ENCODE measurements at regions not wholly inside any gene's neighbourhood (a gene's known extent, or its start where the extent isn't known, plus 50 kb on each side); places are given as distances from the start of the nearest gene placed in this dataset.

DNA sequence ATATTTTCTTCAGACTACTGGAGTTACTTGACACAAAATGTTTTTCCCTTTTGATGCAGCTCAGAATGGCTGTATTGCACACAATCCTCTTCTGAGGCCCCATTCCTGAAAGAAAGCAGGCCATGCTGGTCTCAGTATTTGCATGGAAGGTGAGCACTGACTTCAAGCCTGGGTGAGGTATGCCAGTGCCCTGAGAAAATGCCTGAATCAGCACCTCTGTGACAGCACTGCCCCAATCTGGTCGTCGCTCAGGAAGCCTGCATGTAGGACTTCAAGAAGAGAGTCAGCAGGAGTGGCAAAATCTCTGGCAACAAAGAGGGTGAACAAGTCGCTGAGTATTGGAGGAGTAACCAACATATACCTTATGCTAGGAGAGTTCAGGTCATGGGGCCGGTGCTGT lies 425.2 kb upstream of the PIK3R1 start:
- TF ChIP-seq, protein P1, sequence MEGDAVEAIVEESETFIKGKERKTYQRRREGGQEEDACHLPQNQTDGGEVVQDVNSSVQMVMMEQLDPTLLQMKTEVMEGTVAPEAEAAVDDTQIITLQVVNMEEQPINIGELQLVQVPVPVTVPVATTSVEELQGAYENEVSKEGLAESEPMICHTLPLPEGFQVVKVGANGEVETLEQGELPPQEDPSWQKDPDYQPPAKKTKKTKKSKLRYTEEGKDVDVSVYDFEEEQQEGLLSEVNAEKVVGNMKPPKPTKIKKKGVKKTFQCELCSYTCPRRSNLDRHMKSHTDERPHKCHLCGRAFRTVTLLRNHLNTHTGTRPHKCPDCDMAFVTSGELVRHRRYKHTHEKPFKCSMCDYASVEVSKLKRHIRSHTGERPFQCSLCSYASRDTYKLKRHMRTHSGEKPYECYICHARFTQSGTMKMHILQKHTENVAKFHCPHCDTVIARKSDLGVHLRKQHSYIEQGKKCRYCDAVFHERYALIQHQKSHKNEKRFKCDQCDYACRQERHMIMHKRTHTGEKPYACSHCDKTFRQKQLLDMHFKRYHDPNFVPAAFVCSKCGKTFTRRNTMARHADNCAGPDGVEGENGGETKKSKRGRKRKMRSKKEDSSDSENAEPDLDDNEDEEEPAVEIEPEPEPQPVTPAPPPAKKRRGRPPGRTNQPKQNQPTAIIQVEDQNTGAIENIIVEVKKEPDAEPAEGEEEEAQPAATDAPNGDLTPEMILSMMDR (IDR thresholded peaks at IDR 0.05 in 2 of 3, conservative IDR thresholded peaks at IDR 0.05 in 1 of 3; ENCODE audit: borderline replicate concordance in 1 of 3, insufficient read depth in 1 of 3, low read depth in 2 of 3, low read length in 2 of 3), result no peak
- TF ChIP-seq ELF1 (IDR thresholded peaks at IDR 0.05; ENCODE audit: borderline replicate concordance, low read depth) (no peak), EZH2 (IDR thresholded peaks at IDR 0.05) (no peak), TCF7L2 (IDR thresholded peaks at IDR 0.05; ENCODE audit: borderline replicate concordance, extremely low read depth, insufficient read depth, insufficient read length) (no peak), SIN3A (IDR thresholded peaks at IDR 0.05; ENCODE audit: low read depth) (no peak), ZNF274 (IDR thresholded peaks at IDR 0.05; ENCODE audit: low read depth, low read length) (no peak), SP1 (IDR thresholded peaks at IDR 0.05; ENCODE audit: low read depth) (no peak), POLR2AphosphoS5 (IDR thresholded peaks at IDR 0.05; ENCODE audit: low read depth, low read length) (no peak), EGR1 (IDR thresholded peaks at IDR 0.05; ENCODE audit: low read depth) (no peak), POLR2A (IDR thresholded peaks at IDR 0.05; ENCODE audit: borderline replicate concordance, extremely low read depth, insufficient read depth, insufficient read length) (no peak)
